ENCODE measurements at regions not wholly inside any gene's neighbourhood (a gene's known extent, or its start where the extent isn't known, plus 50 kb on each side); places are given as distances from the start of the nearest gene placed in this dataset.

DNA sequence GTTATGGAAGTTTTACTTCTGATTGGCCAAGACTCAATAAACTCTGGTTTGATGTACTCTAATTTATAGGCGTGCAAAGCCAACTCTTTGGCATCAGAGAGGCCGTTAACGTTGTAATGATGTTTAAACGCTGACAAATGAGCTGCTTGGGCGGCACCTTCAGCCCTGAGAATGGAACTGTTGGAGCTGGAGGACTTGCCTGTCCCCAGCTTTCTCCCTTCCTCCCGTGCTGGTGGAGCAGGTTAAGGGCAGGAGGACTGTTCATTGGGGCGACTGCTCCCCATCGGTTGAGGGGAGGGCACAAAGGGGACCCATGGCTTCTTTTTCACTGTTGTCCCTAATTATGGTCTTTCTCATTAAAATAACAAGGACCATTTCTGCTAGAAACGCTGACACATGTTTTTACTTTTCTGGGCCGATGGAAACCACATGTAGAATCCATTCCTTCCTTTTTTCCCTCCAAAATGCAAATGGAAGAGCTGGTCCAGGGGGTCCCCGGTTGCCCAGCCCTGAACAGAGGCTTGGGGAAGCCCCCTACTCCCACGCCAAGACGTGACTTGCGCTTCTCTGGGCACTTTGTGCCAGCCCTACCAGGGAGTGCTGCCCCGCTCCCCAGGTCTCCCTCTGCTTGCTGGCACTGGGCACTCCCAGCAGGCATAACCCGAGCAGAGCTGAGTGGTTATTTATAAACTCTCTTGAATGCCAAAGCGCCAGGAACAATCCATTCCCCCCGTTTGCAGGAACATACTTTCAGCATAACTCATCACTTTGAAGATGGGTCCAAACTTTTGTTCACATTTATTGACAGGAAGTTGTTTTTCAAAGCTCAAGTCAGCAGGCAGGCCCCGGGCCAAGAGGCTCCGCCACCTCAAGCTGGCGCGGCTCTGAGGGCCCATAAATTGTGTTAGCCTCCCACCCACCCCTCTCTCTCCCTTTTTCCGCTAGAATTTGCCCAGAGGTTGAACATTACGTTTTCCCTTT, 170.1 kb downstream of the ASB1 start:
- H3K4me3 ChIP-seq (ENCODE audit: low read depth in 2 of 2, low read length in 1 of 2), result no peak overlapping the region
- H3K27ac ChIP-seq (ENCODE audit: low read depth in 2 of 2, low read length in 1 of 2), result peak overlapping the region; percentile 47 to 81; a peak in 3 of 4 replicates
- peak overlapping the region; percentile 85; the same call in 1 of the 2 replicates for H2AFZ ChIP-seq (ENCODE audit: low read depth)
- H3K9ac ChIP-seq, result peak overlapping the region; percentile 56; the same call in 1 of the 2 replicates
- peak overlapping the region; percentile 81 for H3K4me2 ChIP-seq
- peaks cover 0 to 16% of the 10 kb centered on the region in 2 experiments; a peak in 2 of 4 replicates for H3K4me1 ChIP-seq (ENCODE audit: control insufficient read depth in 1 of 2, insufficient read depth in 2 of 2, low read depth in 1 of 2, low read length in 1 of 2)
- H4K20me1 ChIP-seq (ENCODE audit: insufficient read depth), result no peaks in the 10 kb centered on the region
- no peak for DNase-seq
- no peaks in the 10 kb centered on the region for H3K79me2 ChIP-seq (ENCODE audit: insufficient read depth)
- no peaks in the 10 kb centered on the region for H3K27me3 ChIP-seq (ENCODE audit: insufficient read depth)
- H3F3A ChIP-seq (replicated peaks; ENCODE audit: insufficient read depth), result no peaks in the 10 kb centered on the region
- ChIA-PET POLR2A (no interaction called here), CTCF (interaction anchor here (1.4 kb wide), 1 partner anchor 16 kb away, joined by 3 read pairs; no protein-coding TSS in a partner anchor)
- H3K36me3 ChIP-seq (replicated peaks in 1 of 2; ENCODE audit: control insufficient read depth in 1 of 2, insufficient read depth in 2 of 2, low read length in 1 of 2), result no peaks in the 10 kb centered on the region
- no peaks in the 10 kb centered on the region for H3K9me2 ChIP-seq
- TF ChIP-seq MEF2A (IDR thresholded peaks at IDR 0.05; ENCODE audit: borderline replicate concordance, low read depth), result peak; percentile 98
- TF ChIP-seq RXRA (IDR thresholded peaks at IDR 0.05; ENCODE audit: borderline replicate concordance, low read depth), result peak; percentile 92; the same call in 1 of the 2 replicates
- 0 out of 2 replicates have a peak, but pooled peaks have one; percentile 15 for TF ChIP-seq YY1 (IDR thresholded peaks at IDR 0.05; ENCODE audit: low read depth)
- TF ChIP-seq, protein P1, sequence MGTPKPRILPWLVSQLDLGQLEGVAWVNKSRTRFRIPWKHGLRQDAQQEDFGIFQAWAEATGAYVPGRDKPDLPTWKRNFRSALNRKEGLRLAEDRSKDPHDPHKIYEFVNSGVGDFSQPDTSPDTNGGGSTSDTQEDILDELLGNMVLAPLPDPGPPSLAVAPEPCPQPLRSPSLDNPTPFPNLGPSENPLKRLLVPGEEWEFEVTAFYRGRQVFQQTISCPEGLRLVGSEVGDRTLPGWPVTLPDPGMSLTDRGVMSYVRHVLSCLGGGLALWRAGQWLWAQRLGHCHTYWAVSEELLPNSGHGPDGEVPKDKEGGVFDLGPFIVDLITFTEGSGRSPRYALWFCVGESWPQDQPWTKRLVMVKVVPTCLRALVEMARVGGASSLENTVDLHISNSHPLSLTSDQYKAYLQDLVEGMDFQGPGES (IDR thresholded peaks at IDR 0.05; ENCODE audit: low read depth, low read length), result no peak
- TF ChIP-seq, protein P2, sequence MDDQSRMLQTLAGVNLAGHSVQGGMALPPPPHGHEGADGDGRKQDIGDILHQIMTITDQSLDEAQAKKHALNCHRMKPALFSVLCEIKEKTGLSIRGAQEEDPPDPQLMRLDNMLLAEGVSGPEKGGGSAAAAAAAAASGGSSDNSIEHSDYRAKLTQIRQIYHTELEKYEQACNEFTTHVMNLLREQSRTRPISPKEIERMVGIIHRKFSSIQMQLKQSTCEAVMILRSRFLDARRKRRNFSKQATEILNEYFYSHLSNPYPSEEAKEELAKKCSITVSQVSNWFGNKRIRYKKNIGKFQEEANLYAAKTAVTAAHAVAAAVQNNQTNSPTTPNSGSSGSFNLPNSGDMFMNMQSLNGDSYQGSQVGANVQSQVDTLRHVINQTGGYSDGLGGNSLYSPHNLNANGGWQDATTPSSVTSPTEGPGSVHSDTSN (IDR thresholded peaks at IDR 0.05), result peak; percentile 97
- no peak for TF ChIP-seq RFX5 (IDR thresholded peaks at IDR 0.05; ENCODE audit: low read length)
- TF ChIP-seq EZH2phosphoT487 (IDR thresholded peaks at IDR 0.05; ENCODE audit: borderline replicate concordance, low read depth), result no peak
- TF ChIP-seq TAF1 (IDR thresholded peaks at IDR 0.05; ENCODE audit: borderline replicate concordance, low read depth, low read length), result no peak
- TF ChIP-seq POLR2AphosphoS5 (IDR thresholded peaks at IDR 0.05; ENCODE audit: low read depth, low read length), result peak; percentile 66; the same call in 1 of the 2 replicates
- TF ChIP-seq EP300 (IDR thresholded peaks at IDR 0.05; ENCODE audit: borderline replicate concordance in 1 of 2, low read depth in 1 of 2, low read length in 1 of 2), result peak; percentile 59 to 96; a peak in 3 of 4 replicates
- no peak for TF ChIP-seq SIN3A (IDR thresholded peaks at IDR 0.05; ENCODE audit: borderline replicate concordance, low read depth, low read length)
- peak; percentile 95 for TF ChIP-seq TEAD4 (IDR thresholded peaks at IDR 0.05; ENCODE audit: borderline replicate concordance, insufficient read depth)
- TF ChIP-seq GABPA (IDR thresholded peaks at IDR 0.05; ENCODE audit: low read depth), result peak; percentile 35; the same call in 1 of the 2 replicates
- peak; percentile 99 for TF ChIP-seq JUND (IDR thresholded peaks at IDR 0.05)
- TF ChIP-seq MXI1 (IDR thresholded peaks at IDR 0.05; ENCODE audit: low read depth, low read length), result no peak
- peak; percentile 99 for TF ChIP-seq NFIC (IDR thresholded peaks at IDR 0.05; ENCODE audit: borderline replicate concordance)
- TF ChIP-seq FOXM1 (IDR thresholded peaks at IDR 0.05; ENCODE audit: low read depth), result peak; percentile 93
- TF ChIP-seq FOSL2 (IDR thresholded peaks at IDR 0.05; ENCODE audit: borderline replicate concordance, low read depth), result peak; percentile 93
- TF ChIP-seq, protein P3, sequence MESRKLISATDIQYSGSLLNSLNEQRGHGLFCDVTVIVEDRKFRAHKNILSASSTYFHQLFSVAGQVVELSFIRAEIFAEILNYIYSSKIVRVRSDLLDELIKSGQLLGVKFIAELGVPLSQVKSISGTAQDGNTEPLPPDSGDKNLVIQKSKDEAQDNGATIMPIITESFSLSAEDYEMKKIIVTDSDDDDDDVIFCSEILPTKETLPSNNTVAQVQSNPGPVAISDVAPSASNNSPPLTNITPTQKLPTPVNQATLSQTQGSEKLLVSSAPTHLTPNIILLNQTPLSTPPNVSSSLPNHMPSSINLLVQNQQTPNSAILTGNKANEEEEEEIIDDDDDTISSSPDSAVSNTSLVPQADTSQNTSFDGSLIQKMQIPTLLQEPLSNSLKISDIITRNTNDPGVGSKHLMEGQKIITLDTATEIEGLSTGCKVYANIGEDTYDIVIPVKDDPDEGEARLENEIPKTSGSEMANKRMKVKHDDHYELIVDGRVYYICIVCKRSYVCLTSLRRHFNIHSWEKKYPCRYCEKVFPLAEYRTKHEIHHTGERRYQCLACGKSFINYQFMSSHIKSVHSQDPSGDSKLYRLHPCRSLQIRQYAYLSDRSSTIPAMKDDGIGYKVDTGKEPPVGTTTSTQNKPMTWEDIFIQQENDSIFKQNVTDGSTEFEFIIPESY (IDR thresholded peaks at IDR 0.05; ENCODE audit: borderline replicate concordance, low read depth), result peak; percentile 78; the same call in 1 of the 2 replicates
- TF ChIP-seq, protein P4, sequence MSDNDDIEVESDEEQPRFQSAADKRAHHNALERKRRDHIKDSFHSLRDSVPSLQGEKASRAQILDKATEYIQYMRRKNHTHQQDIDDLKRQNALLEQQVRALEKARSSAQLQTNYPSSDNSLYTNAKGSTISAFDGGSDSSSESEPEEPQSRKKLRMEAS (IDR thresholded peaks at IDR 0.05; ENCODE audit: low read depth), result peak; percentile 71
- peak; percentile 94 for TF ChIP-seq TCF12 (IDR thresholded peaks at IDR 0.05)
- TF ChIP-seq ELF1 (IDR thresholded peaks at IDR 0.05), result 0 out of 2 replicates have a peak, but pooled peaks have one; percentile 53
- TF ChIP-seq, protein P5, sequence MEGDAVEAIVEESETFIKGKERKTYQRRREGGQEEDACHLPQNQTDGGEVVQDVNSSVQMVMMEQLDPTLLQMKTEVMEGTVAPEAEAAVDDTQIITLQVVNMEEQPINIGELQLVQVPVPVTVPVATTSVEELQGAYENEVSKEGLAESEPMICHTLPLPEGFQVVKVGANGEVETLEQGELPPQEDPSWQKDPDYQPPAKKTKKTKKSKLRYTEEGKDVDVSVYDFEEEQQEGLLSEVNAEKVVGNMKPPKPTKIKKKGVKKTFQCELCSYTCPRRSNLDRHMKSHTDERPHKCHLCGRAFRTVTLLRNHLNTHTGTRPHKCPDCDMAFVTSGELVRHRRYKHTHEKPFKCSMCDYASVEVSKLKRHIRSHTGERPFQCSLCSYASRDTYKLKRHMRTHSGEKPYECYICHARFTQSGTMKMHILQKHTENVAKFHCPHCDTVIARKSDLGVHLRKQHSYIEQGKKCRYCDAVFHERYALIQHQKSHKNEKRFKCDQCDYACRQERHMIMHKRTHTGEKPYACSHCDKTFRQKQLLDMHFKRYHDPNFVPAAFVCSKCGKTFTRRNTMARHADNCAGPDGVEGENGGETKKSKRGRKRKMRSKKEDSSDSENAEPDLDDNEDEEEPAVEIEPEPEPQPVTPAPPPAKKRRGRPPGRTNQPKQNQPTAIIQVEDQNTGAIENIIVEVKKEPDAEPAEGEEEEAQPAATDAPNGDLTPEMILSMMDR (IDR thresholded peaks at IDR 0.05), result no peak
- H3K9me3 ChIP-seq, result no peaks in the 10 kb centered on the region
- WGBS (ENCODE audit: low lambda C conversion rate), result 41% methylated on average over 23 of the region's 24 CpGs

All from SK-N-SH (cell line).